ENCODE measurements at regions not wholly inside any gene's neighbourhood (a gene's known extent, or its start where the extent isn't known, plus 50 kb on each side); places are given as distances from the start of the nearest gene placed in this dataset.
A peak's percentile ranks its signal among the peaks of the same experiment; 100 is the strongest.

DNA sequence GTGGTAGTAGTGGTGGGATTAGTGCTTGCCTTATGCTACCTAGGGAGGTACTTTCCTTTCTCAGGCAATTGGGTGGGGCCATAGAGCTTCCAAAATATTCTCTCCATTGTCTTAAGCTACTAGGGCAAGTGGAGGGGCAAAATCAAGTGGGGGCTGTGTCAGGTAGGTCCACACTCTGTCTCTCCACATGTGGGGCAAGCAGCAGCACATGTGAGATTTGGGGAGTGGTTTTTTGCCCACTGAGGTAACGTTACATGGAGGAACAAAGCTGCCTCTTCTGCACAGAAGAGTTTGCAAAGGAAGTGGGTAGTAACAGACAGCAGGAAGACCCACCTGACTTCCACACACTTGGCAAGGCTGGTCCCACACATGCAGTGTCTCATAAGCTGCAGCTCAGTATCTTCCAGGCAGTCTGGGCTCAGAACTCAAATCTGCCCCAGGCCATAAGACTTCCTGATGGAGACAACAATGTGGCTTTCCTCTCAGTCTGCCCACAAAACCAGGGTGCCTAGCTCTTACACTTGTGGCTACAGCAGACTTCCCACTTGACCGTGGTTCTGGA, 1581.5 kb upstream of the PCDH20 start:
- DNase-seq, result no peak

DNA sequence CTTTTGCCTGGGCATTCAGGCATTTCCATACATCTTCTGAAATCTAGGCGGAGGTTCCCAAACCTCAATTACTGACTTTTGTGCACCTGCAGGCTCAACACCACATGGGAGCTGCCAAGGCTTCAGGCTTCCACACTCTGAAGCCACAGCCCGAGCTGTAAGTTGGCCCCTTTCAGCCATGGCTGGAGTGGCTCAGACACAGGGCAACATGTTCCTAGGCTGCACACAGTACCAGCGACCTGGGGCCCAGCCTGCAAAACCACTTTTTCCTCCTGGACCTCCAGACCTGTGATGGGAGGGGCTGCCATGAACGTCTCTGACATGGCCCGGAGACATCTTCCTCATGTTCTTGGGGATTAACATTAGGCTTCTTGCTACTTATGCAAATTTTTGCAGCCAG, 1558.2 kb upstream of the PCDH20 start:
- DNase-seq, result no peak

DNA sequence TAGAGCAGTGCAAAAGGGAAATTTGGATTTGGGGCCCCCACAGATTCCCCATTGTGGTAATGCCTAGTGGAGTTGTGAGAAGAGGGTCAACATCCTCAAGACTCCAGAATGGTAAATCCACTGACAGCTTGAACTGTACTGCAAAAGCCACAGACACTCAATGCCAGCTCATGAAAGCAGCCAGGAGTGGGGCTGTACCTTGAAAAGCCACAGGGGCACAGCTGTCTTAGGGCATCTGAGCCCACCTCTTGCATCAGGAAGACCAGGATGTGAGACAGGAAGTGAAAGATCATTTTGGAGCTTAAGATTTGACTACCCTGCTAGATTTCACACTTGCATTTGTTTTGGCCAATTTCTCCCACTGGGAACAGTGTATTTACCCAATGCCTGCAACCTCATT, 1548.9 kb upstream of the PCDH20 start:
- no peak for DNase-seq

DNA sequence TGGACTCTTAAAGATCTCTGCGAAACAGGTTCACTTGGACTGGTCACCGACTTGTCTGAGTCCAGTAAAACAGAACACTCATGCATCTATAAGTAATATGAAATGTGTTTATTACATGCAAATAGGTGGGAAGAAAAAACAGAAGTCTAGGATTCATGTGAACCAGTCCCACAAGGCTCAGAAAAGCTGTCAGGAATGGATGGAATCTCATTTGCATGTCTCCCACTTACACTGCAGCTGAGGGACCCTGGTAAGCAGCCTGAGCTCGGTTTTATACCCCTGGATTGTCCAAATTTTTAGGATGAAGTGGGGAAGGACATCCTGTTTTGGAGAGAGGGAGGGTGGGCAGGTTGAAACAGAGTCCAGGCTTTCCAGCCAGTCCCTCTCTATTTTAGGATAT, 1545.1 kb upstream of the PCDH20 start:
- no peak for DNase-seq

DNA sequence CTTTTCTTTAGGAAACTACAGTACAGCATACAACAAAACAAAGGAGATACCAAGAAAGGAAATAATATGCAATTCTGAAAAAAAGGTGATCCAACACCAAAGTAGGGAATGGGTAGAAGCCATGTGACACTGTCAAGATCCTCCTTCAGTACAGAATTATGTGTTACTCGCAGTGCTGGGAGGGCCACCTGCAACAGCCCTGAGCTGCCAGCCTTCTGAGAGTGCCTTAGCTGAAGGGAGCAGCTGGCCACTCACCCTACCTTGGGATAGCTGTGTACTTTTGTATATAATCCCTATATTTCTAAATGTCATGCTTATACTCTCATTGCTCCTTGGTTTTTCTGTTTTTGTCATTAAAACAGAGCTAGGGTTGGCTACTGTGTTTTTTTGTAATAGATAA, 1518.2 kb upstream of the PCDH20 start:
- DNase-seq, result no peak

DNA sequence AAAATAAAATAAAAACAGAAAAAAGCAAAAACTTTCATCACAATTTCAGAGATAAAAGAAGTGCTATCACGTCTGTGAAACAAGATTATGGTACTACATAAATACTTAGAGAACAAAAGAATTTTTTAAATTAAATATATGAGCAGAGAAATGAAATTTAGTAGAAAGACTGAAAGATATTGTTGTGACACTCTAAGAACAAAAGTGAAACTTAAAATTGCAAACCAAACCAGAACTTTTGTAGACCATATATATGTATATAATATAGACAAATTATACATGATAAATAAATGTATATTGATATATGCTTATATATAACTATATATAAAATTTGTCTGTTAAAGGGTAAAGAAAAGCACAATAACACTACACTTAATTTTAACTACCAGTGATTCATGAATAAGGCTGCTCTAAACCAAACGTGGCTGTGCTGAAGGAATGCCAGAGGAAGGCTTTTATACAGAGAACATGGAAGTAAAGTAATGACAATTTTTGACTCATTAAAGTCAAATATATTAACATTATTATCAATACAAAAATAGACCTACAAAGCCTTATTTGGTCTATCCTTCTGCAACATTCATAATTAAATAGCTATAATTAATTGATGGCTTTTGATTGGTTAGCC, 1516.7 kb upstream of the PCDH20 start:
- DNase-seq, result peak; percentile 18

DNA sequence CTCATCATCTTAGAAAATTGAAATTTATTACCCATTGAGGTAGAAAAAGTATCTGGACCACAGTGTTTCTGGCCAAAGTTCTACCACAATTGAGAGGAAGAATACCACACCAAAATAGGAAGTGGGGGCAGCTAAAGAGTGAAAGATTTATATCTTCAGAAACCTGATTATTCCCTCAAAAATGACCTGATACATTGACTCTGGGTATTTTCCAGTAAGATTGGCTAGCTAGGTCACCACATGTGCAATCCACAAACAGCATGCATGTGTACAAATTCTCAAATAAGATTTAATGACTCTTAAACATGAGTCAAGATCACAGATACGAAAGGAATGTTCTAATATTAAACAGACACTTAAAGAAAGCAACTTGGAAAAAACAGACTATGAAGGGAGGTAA, 1516.2 kb upstream of the PCDH20 start:
- DNase-seq, result peak; percentile 37

DNA sequence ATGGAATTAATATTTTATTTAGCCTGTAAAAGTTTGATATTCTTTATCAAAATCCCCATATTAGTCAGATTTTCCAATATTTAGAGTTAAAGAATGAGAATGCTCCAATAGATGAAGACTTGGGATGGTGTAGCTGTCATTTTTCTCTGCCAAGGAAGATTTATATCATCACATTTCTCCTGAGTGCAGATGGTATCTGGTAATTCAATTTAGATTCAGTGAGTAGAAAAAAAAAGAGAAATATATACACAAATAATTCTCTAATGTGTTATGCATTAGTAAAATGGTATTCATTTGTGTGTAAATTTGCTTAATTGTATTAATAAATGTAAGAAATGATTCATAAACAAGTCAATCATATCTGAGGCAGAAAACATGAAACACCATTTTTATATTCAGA, 1508.7 kb upstream of the PCDH20 start:
- no peak for DNase-seq

DNA sequence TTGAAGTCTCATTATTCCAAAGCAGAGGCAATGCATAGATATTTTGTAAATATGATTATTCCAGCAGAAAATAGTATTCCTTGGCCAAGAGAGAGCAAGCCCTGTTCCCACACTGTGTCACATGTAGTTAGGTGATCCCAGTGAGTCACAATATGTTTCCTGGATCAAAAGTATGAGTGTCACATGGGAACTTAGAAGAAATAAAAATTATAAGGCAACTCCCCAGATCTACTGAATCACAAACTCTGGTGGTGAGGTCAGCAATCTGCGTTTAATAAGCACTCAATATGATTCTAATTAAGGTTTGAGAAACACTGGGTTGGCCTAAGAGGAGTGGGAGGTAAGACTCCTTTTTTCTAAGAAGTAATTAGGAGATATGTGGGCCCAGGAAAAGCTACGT, 1504.5 kb upstream of the PCDH20 start:
- DNase-seq, result no peak

DNA sequence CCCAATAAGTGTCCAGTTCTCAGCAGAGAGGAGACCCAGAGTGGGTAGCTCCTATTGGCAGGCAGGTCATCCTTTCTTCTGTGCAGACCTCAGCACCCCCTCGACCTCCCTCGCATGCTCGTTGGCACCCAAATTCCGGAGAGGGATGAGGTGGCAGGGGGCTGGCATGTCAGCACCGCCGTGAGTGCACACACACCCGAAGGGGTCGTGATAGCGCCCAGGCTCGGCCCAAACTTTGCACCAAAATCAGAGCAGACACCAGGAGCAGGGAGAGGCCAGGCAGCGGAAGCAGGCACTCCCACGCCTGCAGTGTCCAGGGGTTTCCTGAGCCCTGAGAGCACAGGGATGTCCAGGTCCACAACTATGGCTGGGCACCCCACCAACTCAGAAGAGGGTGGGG, 1503.8 kb upstream of the PCDH20 start:
- no peak for DNase-seq

DNA sequence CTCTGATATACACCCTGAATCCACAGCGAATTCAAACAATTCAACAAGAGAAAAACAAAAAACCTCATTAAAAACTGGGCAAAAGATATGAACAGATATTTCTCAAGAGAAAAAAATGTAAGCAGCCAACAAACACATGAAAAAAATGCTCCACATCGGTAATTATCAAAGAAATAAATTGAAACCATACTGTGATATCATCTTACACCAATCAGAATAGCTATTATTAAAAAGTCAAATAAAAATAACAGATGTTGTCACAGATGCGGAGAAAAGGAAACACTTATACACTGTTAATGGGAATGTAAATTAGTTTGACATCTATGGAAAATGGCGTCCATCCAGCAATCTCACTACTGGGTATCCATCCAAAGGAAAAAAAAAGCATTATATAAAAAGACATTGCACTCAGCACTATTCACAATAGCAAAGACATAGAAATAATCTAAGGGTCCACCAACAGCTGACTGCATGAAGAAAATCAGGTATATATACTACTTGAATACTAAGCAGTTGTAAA, 1495.0 kb upstream of the PCDH20 start:
- no peak for DNase-seq

DNA sequence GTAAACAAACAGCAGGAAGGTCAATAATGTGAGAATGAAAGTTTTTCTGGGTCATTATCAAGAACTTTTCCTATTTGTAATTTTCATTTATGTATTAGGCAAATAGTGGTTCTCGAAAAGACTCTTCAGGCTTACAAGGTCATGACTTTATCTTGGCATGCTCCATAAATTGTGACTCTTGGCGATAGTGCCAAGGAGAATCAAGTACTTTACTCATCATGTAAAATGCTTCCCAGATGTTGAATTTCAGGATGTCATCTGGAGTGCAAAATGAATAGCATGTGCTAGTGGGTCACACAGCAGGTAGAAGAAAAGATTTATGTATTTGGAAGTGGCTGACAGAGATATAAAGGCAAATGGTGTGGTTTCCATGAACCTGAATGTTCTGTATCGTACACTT, 1492.7 kb upstream of the PCDH20 start:
- no peak for DNase-seq

DNA sequence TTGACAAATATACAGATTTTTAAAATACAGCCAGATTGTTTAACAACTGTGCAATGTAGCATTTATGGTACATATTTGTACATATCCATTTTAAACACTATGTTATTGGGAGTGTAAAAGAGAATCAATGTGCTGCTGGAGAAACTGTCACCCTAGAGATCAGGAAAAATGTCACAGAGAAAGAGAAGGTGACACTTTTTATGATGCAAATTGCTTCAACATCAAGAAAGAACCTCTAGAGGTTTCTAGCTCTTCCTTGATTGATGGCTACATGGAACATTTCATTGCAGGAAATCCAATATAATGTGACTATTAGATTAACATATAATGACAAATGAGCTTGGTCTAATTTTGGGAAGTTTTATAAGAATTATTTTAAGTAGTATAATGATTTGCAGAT, 1491.2 kb upstream of the PCDH20 start:
- DNase-seq, result no peak

DNA sequence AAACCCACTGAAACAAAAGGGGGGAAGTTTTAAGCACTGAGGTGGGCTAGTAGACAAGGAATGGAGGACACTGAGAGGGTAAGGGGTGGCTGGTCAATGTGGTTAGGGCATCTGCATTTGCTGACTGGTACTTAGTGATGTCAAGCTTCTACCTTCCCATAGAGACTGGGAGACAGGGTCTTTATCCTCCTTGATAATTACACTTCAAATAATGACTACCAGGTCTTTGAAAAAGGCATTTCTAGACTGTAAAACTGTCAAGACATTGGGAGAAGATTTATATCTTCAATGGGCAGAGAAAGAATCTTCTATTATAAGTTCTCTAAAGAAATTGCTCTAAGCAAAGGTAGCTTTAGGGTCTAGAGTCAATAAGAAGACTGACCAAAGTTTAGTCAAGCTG, 1490.8 kb upstream of the PCDH20 start:
- DNase-seq, result no peak

DNA sequence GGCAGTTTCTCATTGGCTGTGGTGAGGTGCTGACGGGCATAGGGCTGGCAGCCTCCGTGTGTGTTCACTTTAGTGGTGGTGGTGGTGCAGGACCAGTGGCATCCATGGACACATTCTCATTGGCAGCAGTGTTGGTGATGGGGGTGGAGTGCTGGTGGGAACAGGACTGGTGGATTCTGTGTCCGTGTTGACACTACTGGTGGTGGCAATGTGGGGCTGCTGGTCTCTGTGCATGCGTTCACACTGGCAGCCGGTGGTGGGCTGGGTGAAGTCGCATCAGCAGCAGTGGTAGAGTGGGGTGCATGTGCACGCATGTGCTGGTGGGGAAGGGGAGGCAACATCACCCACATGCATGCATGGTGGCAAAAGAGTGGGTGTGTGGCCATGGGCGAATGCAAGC, 1471.4 kb upstream of the PCDH20 start:
- DNase-seq, result no peak

DNA sequence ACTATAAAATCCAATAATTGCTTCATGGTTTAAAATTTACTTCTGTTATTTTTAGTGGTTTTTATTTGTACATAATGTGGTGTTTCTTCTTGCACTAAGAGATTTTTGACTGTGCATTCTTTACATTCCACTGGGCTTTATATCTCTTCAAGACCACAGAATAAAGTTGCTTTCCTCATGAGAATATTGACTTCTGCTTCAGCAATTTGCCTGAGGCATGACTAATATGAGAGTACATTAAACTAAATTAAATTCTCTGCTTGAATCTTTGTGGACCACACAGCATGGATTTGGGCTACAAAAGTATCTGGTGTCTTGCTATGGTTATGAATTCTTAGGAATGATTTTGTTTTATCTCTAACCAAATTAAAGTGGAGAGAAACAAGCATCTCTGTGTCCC, 1463.4 kb upstream of the PCDH20 start:
- peak; percentile 52 for DNase-seq

DNA sequence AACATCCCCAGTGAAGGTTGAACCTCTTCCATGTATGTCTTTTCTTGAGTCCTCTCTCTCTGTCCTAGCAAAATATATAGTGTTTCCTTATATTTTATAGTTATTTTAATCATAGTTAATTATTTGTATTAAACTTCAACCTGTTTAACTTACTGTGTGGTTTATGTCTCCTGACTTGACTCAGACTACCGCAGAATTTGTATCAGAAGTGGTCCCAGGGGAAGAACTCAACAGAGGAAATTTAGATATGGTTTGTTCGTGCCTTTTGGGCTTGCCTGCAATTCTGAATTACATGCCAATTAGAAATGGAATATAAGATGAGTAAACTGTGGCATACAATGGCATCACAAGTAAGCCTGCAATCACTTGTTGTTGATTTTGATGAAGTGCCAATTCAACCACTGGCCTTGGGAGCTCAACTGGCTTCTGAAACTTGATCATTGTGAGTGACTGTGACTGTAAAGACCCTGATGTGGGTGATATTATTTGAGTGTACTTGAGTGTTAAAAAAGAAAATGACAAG, 1459.5 kb upstream of the PCDH20 start:
- DNase-seq, result no peak

DNA sequence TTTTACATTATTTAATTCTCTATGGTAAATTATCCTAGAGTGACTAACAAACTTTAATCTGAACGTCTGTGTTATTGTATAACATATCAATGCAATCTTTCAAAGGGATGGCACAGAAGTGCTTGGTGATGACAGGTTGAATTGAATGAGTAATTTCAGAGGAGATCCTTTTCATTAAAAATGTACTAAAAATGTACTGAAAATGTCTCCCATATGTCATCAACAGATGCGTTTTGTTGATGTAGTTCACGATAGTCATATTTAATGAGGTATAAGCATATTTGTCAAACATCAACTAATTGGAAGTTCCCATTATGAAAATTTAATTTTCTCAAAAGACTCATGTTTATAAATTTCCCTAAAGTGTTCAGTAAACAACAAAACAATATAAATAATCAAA, 1434.7 kb upstream of the PCDH20 start:
- DNase-seq, result no peak

DNA sequence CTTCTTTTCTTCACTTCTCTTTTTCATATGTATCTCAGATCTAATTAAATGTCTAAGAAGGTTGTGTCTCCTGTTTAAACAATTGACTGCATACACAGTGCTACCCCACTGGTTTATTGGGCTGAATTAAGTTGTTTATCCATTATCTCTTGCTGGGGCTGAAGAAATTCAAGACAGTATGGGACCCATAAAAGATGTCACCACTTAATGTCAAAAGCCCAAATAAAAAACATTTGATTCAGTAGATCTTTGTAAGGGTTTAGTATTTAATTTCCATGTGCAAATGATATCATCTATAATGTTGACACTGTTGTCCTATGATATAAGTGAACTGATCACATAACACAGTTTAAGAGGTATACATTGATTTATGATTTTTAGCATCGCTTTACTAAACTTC, 1431.9 kb upstream of the PCDH20 start:
- DNase-seq, result no peak

DNA sequence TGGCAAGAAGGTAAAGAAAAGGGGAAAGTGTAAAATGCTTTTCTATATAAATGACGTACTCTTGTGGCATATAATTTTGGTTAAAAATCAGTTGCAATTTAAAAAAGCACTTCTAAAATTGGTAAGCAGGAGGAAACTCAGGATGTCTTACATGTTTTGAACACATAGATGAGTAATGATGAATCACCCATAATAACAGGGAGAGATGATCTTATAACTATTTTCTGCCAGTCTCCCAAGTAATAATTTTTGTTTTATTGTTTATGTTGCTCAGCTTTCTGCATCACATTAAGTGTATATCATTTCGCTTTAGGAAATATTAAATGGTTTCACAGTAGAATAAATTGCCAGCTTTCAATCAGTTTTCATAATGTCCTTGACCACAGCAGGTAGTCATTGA, 1430.7 kb upstream of the PCDH20 start:
- DNase-seq, result peak; percentile 2

DNA sequence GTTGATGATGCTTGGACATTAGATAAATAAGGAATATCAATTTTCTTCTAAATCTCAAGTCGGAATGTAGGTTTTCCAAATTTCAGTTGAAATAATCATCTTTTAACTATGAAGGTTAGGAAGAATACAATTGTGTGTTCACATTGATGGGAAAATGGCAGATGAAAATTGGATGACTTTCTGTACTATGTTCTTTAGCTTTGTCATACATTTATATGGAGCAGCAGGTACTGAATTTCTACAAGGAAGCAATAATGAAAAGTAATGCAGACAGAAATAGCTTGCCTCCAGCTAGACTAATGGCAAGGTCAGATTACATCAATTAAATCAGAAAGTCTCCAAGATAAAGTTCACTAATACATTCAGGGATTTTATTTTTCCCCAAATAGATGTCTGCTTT, 1423.7 kb upstream of the PCDH20 start:
- DNase-seq, result no peak

DNA sequence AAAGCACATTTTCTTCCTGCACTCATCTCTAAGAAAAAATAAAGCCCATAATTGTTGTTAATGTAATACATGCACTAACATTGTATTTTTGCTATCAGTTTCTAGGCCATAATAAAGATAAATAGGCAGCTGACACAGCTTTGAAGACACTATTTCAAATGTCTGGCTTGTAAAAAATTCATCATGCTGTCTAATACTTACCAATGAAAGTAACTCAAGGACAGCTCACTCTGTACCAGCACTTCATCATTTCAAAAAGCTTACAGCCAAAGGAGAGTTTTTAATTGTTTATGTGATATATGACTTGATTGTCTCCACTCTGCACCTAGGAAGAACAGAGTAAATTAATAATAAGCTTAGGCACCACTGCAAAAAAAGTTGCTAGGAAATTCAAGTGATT, 1423.3 kb upstream of the PCDH20 start:
- no peak for DNase-seq

DNA sequence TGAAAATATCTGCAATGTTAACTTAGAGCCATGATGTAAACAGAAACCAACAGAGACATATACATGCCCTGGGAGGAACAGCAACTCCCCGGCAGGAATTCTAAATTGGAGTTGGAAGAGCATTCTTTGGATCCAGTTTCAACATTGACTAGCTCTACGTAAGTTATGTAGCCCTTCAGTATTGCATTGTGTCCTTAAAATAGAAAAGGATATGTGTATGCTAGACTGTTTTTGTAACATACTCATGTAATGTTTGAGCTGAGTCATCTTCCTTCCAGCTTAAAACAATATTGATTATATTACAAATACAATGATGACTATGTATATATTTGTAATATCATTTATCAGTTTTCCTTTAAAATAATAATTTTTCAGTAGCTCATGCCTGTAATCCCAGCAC, 1422.2 kb upstream of the PCDH20 start:
- no peak for DNase-seq

DNA sequence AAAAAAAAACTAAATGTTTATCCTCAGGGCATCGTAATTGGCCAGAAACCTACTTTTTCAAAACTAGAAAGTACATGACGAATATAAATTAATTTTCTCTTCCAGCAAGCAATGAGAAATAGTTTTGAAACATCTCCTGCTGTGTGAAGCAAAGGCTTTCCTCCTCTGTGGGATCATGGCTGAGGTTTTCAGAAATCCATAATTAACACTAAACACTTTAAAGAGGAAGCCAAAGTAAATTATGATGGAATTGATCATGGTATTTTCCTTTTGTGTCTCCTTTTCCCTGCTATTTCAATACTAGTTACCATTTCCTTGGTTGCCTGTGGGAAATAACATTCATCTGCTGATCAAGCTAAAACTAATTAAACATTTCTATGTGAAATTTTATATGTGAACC, 1413.8 kb upstream of the PCDH20 start:
- no peak for DNase-seq

DNA sequence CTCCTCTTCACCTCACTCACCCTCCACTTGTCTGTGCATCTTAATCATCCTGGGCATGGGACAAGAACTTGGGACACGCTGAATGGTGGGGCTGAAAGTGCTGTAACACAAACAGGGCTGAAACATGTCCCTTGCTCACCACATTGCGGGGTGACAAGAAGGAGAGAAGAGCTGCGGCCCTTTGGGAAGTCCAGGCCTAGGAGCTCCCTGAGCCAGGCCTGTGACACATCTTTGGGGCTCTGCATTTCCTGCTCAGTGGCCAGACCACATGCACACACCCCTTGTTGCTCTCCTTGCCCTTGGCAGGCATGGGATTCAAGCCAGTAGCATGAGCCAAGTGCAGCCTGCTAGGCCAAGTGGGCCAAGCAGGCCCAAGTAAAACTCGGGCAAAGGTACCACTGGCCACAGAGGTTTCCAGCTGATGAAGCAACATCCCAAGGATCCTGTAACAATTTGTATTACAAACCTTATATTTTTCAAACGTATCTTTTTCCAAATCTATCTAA, 1384.3 kb upstream of the PCDH20 start:
- no peak for DNase-seq
